Adipocyte (in vitro differentiated cells): ENCODE measurements at regions not wholly inside any gene's neighbourhood (a gene's known extent, or its start where the extent isn't known, plus 50 kb on each side); places are given as distances from the start of the nearest gene placed in this dataset.

Source experiments
- DNase-seq: peaks from one replicate; pipeline ENCODE4 v3.0.0-alpha.2; 2015; ENCODE audit warnings: low read depth
- H3K27me3 ChIP-seq: replicated peaks from 2 replicates; pipeline ENCODE4 v1.7.0; 2013; ENCODE audit warnings: mild to moderate bottlenecking, low read length, moderate library complexity; ENCODE audit not compliant: control insufficient read depth, insufficient read depth
- H3K36me3 ChIP-seq: 2 replicates; pipeline ENCODE4 v1.7.0; 2013; ENCODE audit warnings: low read length, mild to moderate bottlenecking, moderate library complexity; ENCODE audit not compliant: control insufficient read depth, insufficient read depth, severe bottlenecking
- H3K4me1 ChIP-seq: 2 replicates; pipeline ENCODE4 v1.7.0; 2013; ENCODE audit warnings: mild to moderate bottlenecking, low read length, moderate library complexity; ENCODE audit not compliant: control insufficient read depth, insufficient read depth
- H3K4me3 ChIP-seq: 2 replicates; pipeline ENCODE4 v1.7.0; 2013; ENCODE audit warnings: mild to moderate bottlenecking, low read length, moderate library complexity
- H3K9ac ChIP-seq: 2 replicates; pipeline ENCODE4 v1.7.0; 2013; ENCODE audit warnings: mild to moderate bottlenecking, low read length, moderate library complexity
- H3K9me3 ChIP-seq: 2 replicates; pipeline ENCODE4 v1.7.0; 2013; ENCODE audit warnings: mild to moderate bottlenecking, low read length, moderate library complexity; ENCODE audit not compliant: control insufficient read depth

GRCh38 chr20:4383961-4384360 lies 134.9 kb upstream of the ADRA1D start:
- no peaks in the 10 kb centered on the region for H3K9me3 ChIP-seq
- no peaks in the 10 kb centered on the region for H3K36me3 ChIP-seq
- no peak overlapping the region for H3K9ac ChIP-seq
- DNase-seq: peak; percentile 74
- no peaks in the 10 kb centered on the region for H3K27me3 ChIP-seq
- peak overlapping the region; percentile 16 for H3K4me3 ChIP-seq
- H3K4me1 ChIP-seq: peaks cover 3% of the 10 kb centered on the region

GRCh38 chr20:4375881-4376280 lies 126.8 kb upstream of the ADRA1D start:
- Histone ChIP-seq H3K9ac (no peak overlapping the region), H3K9me3 (no peaks in the 10 kb centered on the region)

GRCh38 chr20:4373454-4373853 lies 124.4 kb upstream of the ADRA1D start:
- no peak overlapping the region for H3K4me3 ChIP-seq
- DNase-seq: no peak
- H3K4me1 ChIP-seq: no peaks in the 10 kb centered on the region
- no peak overlapping the region for H3K9ac ChIP-seq
- H3K9me3 ChIP-seq: no peaks in the 10 kb centered on the region
- H3K36me3 ChIP-seq: no peaks in the 10 kb centered on the region
- H3K27me3 ChIP-seq: no peaks in the 10 kb centered on the region

More at GRCh38 chr20:4375881-4376280, 126.8 kb upstream of the ADRA1D start:
- peak; percentile 55 for DNase-seq
- no peaks in the 10 kb centered on the region for H3K36me3 ChIP-seq
- no peaks in the 10 kb centered on the region for H3K4me1 ChIP-seq
- no peak overlapping the region for H3K4me3 ChIP-seq
- no peaks in the 10 kb centered on the region for H3K27me3 ChIP-seq

- H3K4me3 ChIP-seq: no peak overlapping the region
- DNase-seq: no peak
- no peaks in the 10 kb centered on the region for H3K27me3 ChIP-seq
- no peaks in the 10 kb centered on the region for H3K9me3 ChIP-seq
- no peak overlapping the region for H3K9ac ChIP-seq
- no peaks in the 10 kb centered on the region for H3K4me1 ChIP-seq
- no peaks in the 10 kb centered on the region for H3K36me3 ChIP-seq
Measured at GRCh38 chr20:4371623-4372251, 122.7 kb upstream of the ADRA1D start.

GRCh38 chr20:4370851-4371250 lies 121.8 kb upstream of the ADRA1D start:
- peak; percentile 37 for DNase-seq

GRCh38 chr20:4369798-4370124 lies 120.7 kb upstream of the ADRA1D start:
- no peak for DNase-seq
- H3K27me3 ChIP-seq: no peaks in the 10 kb centered on the region
- H3K4me1 ChIP-seq: no peaks in the 10 kb centered on the region

More at GRCh38 chr20:4370851-4371250, 121.8 kb upstream of the ADRA1D start:
- no peak overlapping the region for H3K4me3 ChIP-seq
- no peak overlapping the region for H3K9ac ChIP-seq
- no peaks in the 10 kb centered on the region for H3K4me1 ChIP-seq
- H3K36me3 ChIP-seq: no peaks in the 10 kb centered on the region
- H3K9me3 ChIP-seq: peaks cover 3% of the 10 kb centered on the region
- H3K27me3 ChIP-seq: no peaks in the 10 kb centered on the region

GRCh38 chr20:4369119-4369797 lies 120.2 kb upstream of the ADRA1D start:
- Histone ChIP-seq H3K9me3 (peaks cover 3% of the 10 kb centered on the region), H3K36me3 (no peaks in the 10 kb centered on the region), H3K27me3 (no peaks in the 10 kb centered on the region), H3K4me1 (no peaks in the 10 kb centered on the region), H3K9ac (no peak overlapping the region), H3K4me3 (no peak overlapping the region)
- no peak for DNase-seq

More at GRCh38 chr20:4369798-4370124, 120.7 kb upstream of the ADRA1D start:
- Histone ChIP-seq H3K4me3 (no peak overlapping the region), H3K36me3 (no peaks in the 10 kb centered on the region), H3K9ac (no peak overlapping the region), H3K9me3 (peaks cover 3% of the 10 kb centered on the region)

GRCh38 chr20:4366076-4366475 lies 117.0 kb upstream of the ADRA1D start:
- Histone ChIP-seq H3K4me3 (no peak overlapping the region), H3K27me3 (no peaks in the 10 kb centered on the region), H3K36me3 (no peaks in the 10 kb centered on the region), H3K4me1 (no peaks in the 10 kb centered on the region), H3K9me3 (peaks cover 3% of the 10 kb centered on the region), H3K9ac (no peak overlapping the region)
- DNase-seq: no peak

GRCh38 chr20:4358552-4358951 lies 109.5 kb upstream of the ADRA1D start:
- no peaks in the 10 kb centered on the region for H3K9me3 ChIP-seq
- no peaks in the 10 kb centered on the region for H3K36me3 ChIP-seq
- no peaks in the 10 kb centered on the region for H3K4me1 ChIP-seq
- H3K9ac ChIP-seq: no peak overlapping the region
- DNase-seq: no peak
- H3K27me3 ChIP-seq: peaks cover 4% of the 10 kb centered on the region
- no peak overlapping the region for H3K4me3 ChIP-seq

GRCh38 chr20:4352348-4352747 lies 103.3 kb upstream of the ADRA1D start:
- peaks cover 4% of the 10 kb centered on the region for H3K27me3 ChIP-seq
- H3K9ac ChIP-seq: no peak overlapping the region
- DNase-seq: no peak
- H3K9me3 ChIP-seq: peaks cover 14% of the 10 kb centered on the region
- no peak overlapping the region for H3K4me3 ChIP-seq
- no peaks in the 10 kb centered on the region for H3K4me1 ChIP-seq
- H3K36me3 ChIP-seq: no peaks in the 10 kb centered on the region

- Histone ChIP-seq H3K4me3 (no peak overlapping the region), H3K27me3 (no peaks in the 10 kb centered on the region), H3K9ac (no peak overlapping the region), H3K36me3 (no peaks in the 10 kb centered on the region), H3K4me1 (no peaks in the 10 kb centered on the region), H3K9me3 (peaks cover 14% of the 10 kb centered on the region)
- DNase-seq: no peak
Measured at GRCh38 chr20:4350096-4350495, 101.0 kb upstream of the ADRA1D start.
